RWPE2 (cell line): ENCODE measurements at regions not wholly inside any gene's neighbourhood (a gene's known extent, or its start where the extent isn't known, plus 50 kb on each side); places are given as distances from the start of the nearest gene placed in this dataset.

Experiments
- ATAC-seq: fragments of 200-7000 bp; cut with Tn5 transposase; 3 replicates; pipeline ENCODE4 v1.9.1; 2021; ENCODE audit warnings: low read depth
- DNase-seq: peaks from one replicate; pipeline ENCODE4 v3.0.0-alpha.2; 2020; ENCODE audit warnings: low spot score
- H3K27ac ChIP-seq: fragments of 450-650 bp; 2 replicates; pipeline ENCODE4 v1.5.1; 2017; ENCODE audit warnings: mild to moderate bottlenecking; ENCODE audit not compliant: poor library complexity, severe bottlenecking
- H3K27me3 ChIP-seq: fragments of 250-450 bp; sonication (Bioruptor Pico); 2 replicates; pipeline ENCODE4 v1.5.1; 2021; ENCODE audit warnings: mild to moderate bottlenecking, moderate library complexity; ENCODE audit not compliant: insufficient read depth, poor library complexity, severe bottlenecking
- H3K36me3 ChIP-seq: fragments of 250-450 bp; sonication (Bioruptor Pico); 2 replicates; pipeline ENCODE4 v1.5.1; 2020; ENCODE audit warnings: low read depth, mild to moderate bottlenecking, moderate library complexity
- H3K4me1 ChIP-seq: fragments of 250-450 bp; sonication (Bioruptor Pico); 2 replicates; pipeline ENCODE4 v1.5.1; 2021; ENCODE audit warnings: mild to moderate bottlenecking, moderate library complexity; ENCODE audit not compliant: insufficient read depth, poor library complexity, severe bottlenecking
- H3K4me3 ChIP-seq: fragments of 250-450 bp; sonication (Bioruptor Pico); 2 replicates; pipeline ENCODE4 v1.5.1; 2021; ENCODE audit warnings: mild to moderate bottlenecking, moderate library complexity; ENCODE audit not compliant: severe bottlenecking
- H3K9me3 ChIP-seq: fragments of 250-450 bp; sonication (Bioruptor Pico); 2 replicates; pipeline ENCODE4 v1.5.1; 2021; ENCODE audit warnings: mild to moderate bottlenecking, moderate library complexity; ENCODE audit not compliant: severe bottlenecking
- TF ChIP-seq, protein P1 (sequence below): fragments of 450-650 bp; IDR thresholded peaks from one replicate; pipeline ENCODE4 v1.5.1; 2017; ENCODE audit warnings: mild to moderate bottlenecking, moderate library complexity; ENCODE audit not compliant: poor library complexity, severe bottlenecking

DNA sequence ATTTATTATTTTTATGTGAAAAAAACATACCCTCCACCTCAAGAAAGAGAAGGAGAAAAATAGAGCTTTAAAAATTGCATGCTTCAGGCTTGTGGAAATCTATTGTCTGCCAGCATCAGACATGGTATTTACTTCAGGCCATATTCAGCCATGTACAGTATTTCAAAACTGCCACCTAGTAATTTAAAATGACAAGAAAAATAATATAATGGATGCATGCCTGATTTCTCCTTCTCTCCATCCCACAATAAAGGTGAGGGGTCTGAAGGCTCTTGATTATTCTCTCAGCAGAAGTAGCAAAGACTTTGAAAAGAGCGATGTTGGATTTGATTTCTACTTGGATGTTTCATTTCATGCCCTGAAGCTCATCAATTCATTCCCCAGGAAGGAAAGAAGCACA is 250.7 kb downstream of the TBC1D4 start:
- no peak for ATAC-seq
- no peaks in the 10 kb centered on the region for H3K27me3 ChIP-seq
- TF ChIP-seq, protein P1, sequence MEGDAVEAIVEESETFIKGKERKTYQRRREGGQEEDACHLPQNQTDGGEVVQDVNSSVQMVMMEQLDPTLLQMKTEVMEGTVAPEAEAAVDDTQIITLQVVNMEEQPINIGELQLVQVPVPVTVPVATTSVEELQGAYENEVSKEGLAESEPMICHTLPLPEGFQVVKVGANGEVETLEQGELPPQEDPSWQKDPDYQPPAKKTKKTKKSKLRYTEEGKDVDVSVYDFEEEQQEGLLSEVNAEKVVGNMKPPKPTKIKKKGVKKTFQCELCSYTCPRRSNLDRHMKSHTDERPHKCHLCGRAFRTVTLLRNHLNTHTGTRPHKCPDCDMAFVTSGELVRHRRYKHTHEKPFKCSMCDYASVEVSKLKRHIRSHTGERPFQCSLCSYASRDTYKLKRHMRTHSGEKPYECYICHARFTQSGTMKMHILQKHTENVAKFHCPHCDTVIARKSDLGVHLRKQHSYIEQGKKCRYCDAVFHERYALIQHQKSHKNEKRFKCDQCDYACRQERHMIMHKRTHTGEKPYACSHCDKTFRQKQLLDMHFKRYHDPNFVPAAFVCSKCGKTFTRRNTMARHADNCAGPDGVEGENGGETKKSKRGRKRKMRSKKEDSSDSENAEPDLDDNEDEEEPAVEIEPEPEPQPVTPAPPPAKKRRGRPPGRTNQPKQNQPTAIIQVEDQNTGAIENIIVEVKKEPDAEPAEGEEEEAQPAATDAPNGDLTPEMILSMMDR = no peak
- H3K36me3 ChIP-seq = no peaks in the 10 kb centered on the region
- no peaks in the 10 kb centered on the region for H3K9me3 ChIP-seq
- no peak overlapping the region for H3K27ac ChIP-seq
- DNase-seq = no peak
- H3K4me1 ChIP-seq = peaks cover 10% of the 10 kb centered on the region
- H3K4me3 ChIP-seq = no peak overlapping the region

DNA sequence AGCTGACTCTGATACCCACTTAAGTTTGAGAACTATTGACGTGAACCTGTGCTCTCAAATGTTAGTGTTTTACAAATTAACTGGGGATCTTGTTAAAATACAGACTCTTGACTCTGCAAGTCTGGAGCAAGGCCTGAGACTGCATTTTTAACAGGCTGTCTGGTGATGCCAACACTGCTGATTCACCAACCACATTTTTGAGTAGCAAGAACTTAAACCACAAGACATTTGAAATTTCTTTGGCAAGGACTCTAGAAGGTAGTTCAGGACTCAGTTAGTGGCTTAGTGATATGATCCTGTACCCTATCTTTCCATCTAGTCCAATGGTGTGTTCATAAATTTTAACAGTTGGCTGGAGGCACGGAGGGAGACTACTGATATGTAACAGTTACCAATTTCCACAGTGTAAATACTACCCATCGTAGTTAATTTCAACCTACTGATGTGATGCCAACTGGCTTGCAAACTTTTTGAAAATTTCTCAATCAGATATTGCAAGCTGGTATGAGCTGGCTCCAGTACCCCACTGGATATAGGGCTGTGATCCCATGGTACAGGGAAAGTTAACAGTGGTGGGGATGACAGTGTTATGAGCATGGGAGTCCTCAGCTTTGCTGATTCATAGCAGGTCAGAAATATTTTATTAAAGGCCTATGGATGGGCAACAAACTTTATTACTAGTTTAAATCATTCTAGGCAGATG is 255.1 kb downstream of the TBC1D4 start:
- DNase-seq (no peak), ATAC-seq (peak; percentile 87)
- H3K4me1 ChIP-seq = peaks cover 20% of the 10 kb centered on the region
- TF ChIP-seq, protein P1 = no peak
- peak overlapping the region; percentile 64 for H3K27ac ChIP-seq
- H3K4me3 ChIP-seq = no peak overlapping the region
- no peaks in the 10 kb centered on the region for H3K27me3 ChIP-seq
- H3K9me3 ChIP-seq = no peaks in the 10 kb centered on the region
- H3K36me3 ChIP-seq = no peaks in the 10 kb centered on the region

DNA sequence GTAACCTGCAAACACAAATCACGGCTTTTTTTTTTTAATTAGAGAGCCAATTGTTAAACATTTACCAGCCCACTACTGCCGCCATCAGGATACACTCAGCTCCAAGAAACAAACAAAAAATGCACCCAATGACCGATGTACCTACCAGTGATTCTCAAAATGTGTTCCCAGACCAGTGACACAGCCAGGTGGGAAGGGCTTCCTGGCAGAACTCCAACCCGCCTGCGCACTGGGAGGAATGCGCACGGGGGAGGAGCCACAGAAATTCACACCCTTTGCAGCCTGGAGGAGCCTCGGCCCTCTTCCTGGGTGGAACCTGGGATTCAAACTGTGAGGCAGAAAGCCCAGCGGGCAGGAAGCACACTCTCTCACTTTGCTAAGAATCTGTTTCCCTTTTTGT is 255.9 kb downstream of the TBC1D4 start:
- H3K27ac ChIP-seq = peak overlapping the region; percentile 64
- no peaks in the 10 kb centered on the region for H3K9me3 ChIP-seq
- DNase-seq (no peak), ATAC-seq (peak; percentile 24; the same call in 1 of the 3 replicates)
- H3K4me1 ChIP-seq = peaks cover 20% of the 10 kb centered on the region
- no peak overlapping the region for H3K4me3 ChIP-seq
- H3K27me3 ChIP-seq = no peaks in the 10 kb centered on the region
- TF ChIP-seq, protein P1 = no peak
- H3K36me3 ChIP-seq = no peaks in the 10 kb centered on the region

- Histone ChIP-seq H3K4me3 (no peak overlapping the region), H3K36me3 (no peaks in the 10 kb centered on the region), H3K4me1 (peaks cover 20% of the 10 kb centered on the region), H3K27ac (peak overlapping the region; percentile 64), H3K27me3 (no peaks in the 10 kb centered on the region), H3K9me3 (no peaks in the 10 kb centered on the region)
- DNase-seq (no peak), ATAC-seq (no peak)
- TF ChIP-seq, protein P1 = no peak
Observed at GRCh38 chr13:75225288-75226032, 256.5 kb downstream of the TBC1D4 start.
